ENCODE measurements at regions not wholly inside any gene's neighbourhood (a gene's known extent, or its start where the extent isn't known, plus 50 kb on each side); places are given as distances from the start of the nearest gene placed in this dataset.
"Not testable (repeated sequence)": the region's sequence is repeated elsewhere in the genome, so short reads cannot be mapped to it uniquely, and the experiment has no call there.

DNA sequence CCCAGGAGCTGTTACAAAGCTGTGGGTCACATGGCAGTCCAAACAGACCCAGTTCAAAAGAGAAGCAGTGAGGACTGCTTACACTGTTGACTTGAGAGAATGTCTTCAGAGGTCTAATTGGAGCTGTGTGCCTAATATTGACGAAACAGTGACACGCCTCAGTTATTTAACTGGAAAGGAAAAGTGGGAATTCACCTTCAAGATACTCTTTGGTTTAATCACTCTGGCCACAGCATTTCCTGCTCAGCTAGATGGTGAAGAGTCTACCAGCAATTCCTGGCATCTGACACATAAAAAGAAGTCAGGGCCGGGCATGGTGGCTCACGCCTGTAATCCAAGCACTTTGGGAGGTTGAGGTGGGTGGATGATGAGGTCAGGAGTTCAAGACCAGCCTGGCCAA, 326.4 kb downstream of the SV2B start:
- Mint-ChIP-seq H3K4me3 (no peak overlapping the region), H3K9me3 (peaks cover 14% of the 10 kb centered on the region), H3K27me3 (peaks cover 2% of the 10 kb centered on the region), H3K4me1 (peaks cover 52% of the 10 kb centered on the region), H3K27ac (no peak overlapping the region), H3K36me3 (ENCODE audit: low read depth) (no peaks in the 10 kb centered on the region)
- no peak for DNase-seq
- CTCF ChIA-PET = interaction anchor here (1.0 kb wide), 1 partner anchor 123 kb away, joined by 3 read pairs; no protein-coding TSS in a partner anchor
- POLR2A ChIA-PET = no interaction called here

DNA sequence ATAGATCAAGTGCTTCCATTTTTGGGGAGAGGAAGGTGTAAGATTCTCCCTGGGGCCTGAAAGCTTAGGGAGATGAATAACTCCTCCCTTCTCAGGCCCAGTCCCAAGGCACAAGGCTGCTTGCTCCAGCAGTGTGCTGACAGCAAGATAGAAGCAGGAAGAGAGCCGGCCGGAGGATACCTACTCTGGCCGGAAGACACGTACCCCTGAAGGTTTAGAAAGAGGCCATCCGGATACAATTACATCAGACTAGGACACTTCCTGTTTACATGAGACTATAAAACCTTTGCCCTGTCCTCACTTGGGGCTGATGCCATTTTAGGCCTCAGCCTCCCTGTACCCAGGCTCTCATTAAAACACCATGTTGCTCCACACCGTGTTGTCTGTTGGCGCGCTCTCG, 329.9 kb downstream of the SV2B start:
- Mint-ChIP-seq H3K4me3 (no peak overlapping the region), H3K9me3 (peaks cover 12% of the 10 kb centered on the region), H3K27me3 (peaks cover 2% of the 10 kb centered on the region), H3K4me1 (peaks cover 22% of the 10 kb centered on the region), H3K36me3 (ENCODE audit: low read depth) (no peaks in the 10 kb centered on the region), H3K27ac (no peak overlapping the region)
- POLR2A ChIA-PET = no interaction called here
- DNase-seq = no peak
- CTCF ChIA-PET = no interaction called here

- no peaks in the 10 kb centered on the region for H3K27me3 Mint-ChIP-seq
- DNase-seq = no peak
- peaks cover 12% of the 10 kb centered on the region for H3K4me1 Mint-ChIP-seq
- ChIA-PET CTCF (no interaction called here), POLR2A (no interaction called here)
- H3K36me3 Mint-ChIP-seq (ENCODE audit: low read depth) = no peaks in the 10 kb centered on the region
- no peak overlapping the region for H3K27ac Mint-ChIP-seq
- H3K9me3 Mint-ChIP-seq = peaks cover 10% of the 10 kb centered on the region
- no peak overlapping the region for H3K4me3 Mint-ChIP-seq
Measured at GRCh38 chr15:91431041-91431715, 331.1 kb downstream of the SV2B start.

DNA sequence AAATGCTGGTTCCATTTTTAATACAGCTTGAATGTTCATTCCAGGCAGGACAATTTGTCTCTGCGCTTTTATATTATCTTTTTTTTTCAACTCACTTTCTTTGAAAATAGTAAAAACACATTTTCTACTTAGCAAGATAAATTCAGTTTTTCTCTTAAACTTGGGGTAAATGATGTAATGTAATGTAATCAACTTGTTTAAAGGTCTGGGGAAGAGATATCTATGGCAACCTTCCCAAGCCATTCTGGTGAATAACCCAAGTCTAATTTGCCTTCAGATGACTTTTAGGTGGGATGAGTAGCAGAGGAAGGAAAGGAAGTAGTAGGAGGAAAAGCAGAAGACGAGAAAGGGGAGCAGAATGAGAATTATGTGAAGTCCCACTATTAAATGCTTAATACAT, 335.1 kb downstream of the SV2B start:
- Mint-ChIP-seq H3K36me3 (ENCODE audit: low read depth) (peaks cover 3% of the 10 kb centered on the region), H3K27me3 (no peaks in the 10 kb centered on the region), H3K4me3 (no peak overlapping the region), H3K9me3 (peaks cover 4% of the 10 kb centered on the region), H3K27ac (no peak overlapping the region), H3K4me1 (no peaks in the 10 kb centered on the region)
- DNase-seq = no peak
- POLR2A ChIA-PET = no interaction called here
- CTCF ChIA-PET = no interaction called here

GRCh38 chr15:91444656-91445055, 344.6 kb downstream of the SV2B start:
- Mint-ChIP-seq H3K36me3 (ENCODE audit: low read depth) (no peaks in the 10 kb centered on the region), H3K9me3 (peaks cover 2% of the 10 kb centered on the region), H3K27ac (no peak overlapping the region), H3K27me3 (peaks cover 9% of the 10 kb centered on the region), H3K4me3 (no peak overlapping the region), H3K4me1 (peaks cover 6% of the 10 kb centered on the region)
- no peak for DNase-seq
- ChIA-PET CTCF (no interaction called here), POLR2A (no interaction called here)

- no peak for DNase-seq
- Mint-ChIP-seq H3K9me3 (peaks cover 2% of the 10 kb centered on the region), H3K36me3 (ENCODE audit: low read depth) (no peaks in the 10 kb centered on the region), H3K4me3 (no peak overlapping the region), H3K27ac (no peak overlapping the region), H3K4me1 (peaks cover 6% of the 10 kb centered on the region), H3K27me3 (peaks cover 9% of the 10 kb centered on the region)
- POLR2A ChIA-PET = interaction anchor here (0.8 kb wide), 1 partner anchor 21 kb away, joined by 4 read pairs; no protein-coding TSS in a partner anchor
- CTCF ChIA-PET = interaction anchor here (0.9 kb wide), 1 partner anchor 8 kb away, joined by 3 read pairs; no protein-coding TSS in a partner anchor
Measured at GRCh38 chr15:91445695-91446228, 345.7 kb downstream of the SV2B start.

GRCh38 chr15:91447991-91448644, 348.1 kb downstream of the SV2B start:
- H3K9me3 Mint-ChIP-seq = peaks cover 13% of the 10 kb centered on the region
- ChIA-PET CTCF (no interaction called here), POLR2A (no interaction called here)
- peaks cover 9% of the 10 kb centered on the region for H3K27me3 Mint-ChIP-seq
- H3K4me1 Mint-ChIP-seq = peaks cover 18% of the 10 kb centered on the region
- no peak overlapping the region for H3K4me3 Mint-ChIP-seq
- H3K27ac Mint-ChIP-seq = no peak overlapping the region
- no peak for DNase-seq
- peaks cover 13% of the 10 kb centered on the region for H3K36me3 Mint-ChIP-seq (ENCODE audit: low read depth)

- Mint-ChIP-seq H3K4me1 (peaks cover 31% of the 10 kb centered on the region), H3K4me3 (peak overlapping the region; percentile 53), H3K27ac (peak overlapping the region; percentile 84), H3K9me3 (peaks cover 37% of the 10 kb centered on the region), H3K36me3 (ENCODE audit: low read depth) (peaks cover 32% of the 10 kb centered on the region)
- POLR2A ChIA-PET = interaction anchor here (0.8 kb wide), 1 partner anchor 13 kb away, joined by 3 read pairs; no protein-coding TSS in a partner anchor
- CTCF ChIA-PET = interaction anchor here (0.7 kb wide), 1 partner anchor 180 kb away, joined by 3 read pairs; no protein-coding TSS in a partner anchor
- not testable (repeated sequence) for H3K27me3 Mint-ChIP-seq, DNase-seq
Measured at GRCh38 chr15:91453376-91453775, 353.3 kb downstream of the SV2B start.

GRCh38 chr15:91456251-91456718, 356.2 kb downstream of the SV2B start:
- CTCF ChIA-PET = no interaction called here
- Mint-ChIP-seq H3K4me3 (no peak overlapping the region), H3K27ac (no peak overlapping the region), H3K4me1 (peaks cover 30% of the 10 kb centered on the region), H3K36me3 (ENCODE audit: low read depth) (peaks cover 32% of the 10 kb centered on the region), H3K27me3 (no peaks in the 10 kb centered on the region), H3K9me3 (peaks cover 35% of the 10 kb centered on the region)
- no peak for DNase-seq
- POLR2A ChIA-PET = interaction anchor here (0.8 kb wide), 1 partner anchor 14 kb away, joined by 3 read pairs; no protein-coding TSS in a partner anchor

GRCh38 chr15:91456921-91457320, 356.9 kb downstream of the SV2B start:
- POLR2A ChIA-PET = no interaction called here
- CTCF ChIA-PET = no interaction called here
- Mint-ChIP-seq H3K4me1 (peaks cover 30% of the 10 kb centered on the region), H3K9me3 (peaks cover 33% of the 10 kb centered on the region), H3K27ac (no peak overlapping the region), H3K4me3 (no peak overlapping the region), H3K27me3 (no peaks in the 10 kb centered on the region), H3K36me3 (ENCODE audit: low read depth) (peaks cover 31% of the 10 kb centered on the region)
- no peak for DNase-seq

DNA sequence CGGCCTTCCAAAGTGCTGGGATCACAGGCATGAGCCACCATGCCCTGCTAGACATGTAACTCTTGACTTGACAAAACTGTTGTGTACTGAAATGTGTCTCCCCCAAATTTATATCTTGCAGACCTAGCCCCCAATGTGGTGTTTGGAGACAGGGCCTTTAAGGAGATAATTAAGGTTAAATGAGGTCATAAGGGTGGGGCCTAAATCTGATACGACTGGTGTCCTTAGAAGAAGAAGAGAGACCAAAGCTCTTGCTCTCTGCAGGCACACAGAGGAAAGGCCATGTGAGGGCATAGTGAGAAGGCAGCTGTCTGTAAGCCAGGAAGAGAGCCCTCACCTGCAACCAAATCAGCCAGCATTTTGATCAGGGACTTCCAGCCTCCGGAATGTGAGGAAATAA, 361.3 kb downstream of the SV2B start:
- DNase-seq = no peak
- ChIA-PET CTCF (no interaction called here), POLR2A (no interaction called here)
- Mint-ChIP-seq H3K4me1 (no peaks in the 10 kb centered on the region), H3K27me3 (no peaks in the 10 kb centered on the region), H3K36me3 (ENCODE audit: low read depth) (no peaks in the 10 kb centered on the region), H3K27ac (no peak overlapping the region), H3K4me3 (no peak overlapping the region), H3K9me3 (peaks cover 3% of the 10 kb centered on the region)

GRCh38 chr15:91465086-91465485, 365.0 kb downstream of the SV2B start:
- Mint-ChIP-seq H3K27me3 (no peaks in the 10 kb centered on the region), H3K9me3 (no peaks in the 10 kb centered on the region), H3K4me1 (peaks cover 23% of the 10 kb centered on the region), H3K36me3 (ENCODE audit: low read depth) (no peaks in the 10 kb centered on the region), H3K27ac (no peak overlapping the region), H3K4me3 (no peak overlapping the region)
- DNase-seq = no peak
- POLR2A ChIA-PET = no interaction called here
- CTCF ChIA-PET = no interaction called here

DNA sequence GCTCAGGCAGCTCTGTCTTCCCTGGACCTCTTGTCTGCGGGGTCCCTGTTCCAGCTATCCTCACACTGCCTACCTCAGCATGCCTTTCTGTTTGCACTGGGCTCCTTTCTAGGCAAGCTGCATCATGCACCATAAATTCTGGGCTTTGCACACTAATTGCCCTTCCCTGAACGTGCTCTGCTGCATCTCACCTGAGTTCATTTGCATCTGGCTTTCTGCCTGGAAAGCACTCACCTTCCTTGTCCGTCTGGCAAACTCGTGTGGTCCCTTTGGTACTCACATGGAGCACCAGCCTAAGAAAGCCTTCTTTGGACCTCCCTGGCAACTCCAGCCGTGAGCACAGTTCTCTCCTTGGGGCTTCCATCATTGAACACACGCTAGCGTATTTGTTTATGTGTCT, 365.6 kb downstream of the SV2B start:
- no peak for DNase-seq
- peaks cover 29% of the 10 kb centered on the region for H3K4me1 Mint-ChIP-seq
- ChIA-PET CTCF (no interaction called here), POLR2A (no interaction called here)
- no peaks in the 10 kb centered on the region for H3K9me3 Mint-ChIP-seq
- H3K4me3 Mint-ChIP-seq = no peak overlapping the region
- no peaks in the 10 kb centered on the region for H3K36me3 Mint-ChIP-seq (ENCODE audit: low read depth)
- H3K27ac Mint-ChIP-seq = no peak overlapping the region
- H3K27me3 Mint-ChIP-seq = no peaks in the 10 kb centered on the region

Measured in activated CD4-positive, alpha-beta memory T cell treated with anti-CD3 and anti-CD28 coated beads, Interleukin-2, amount 10 ng/mL, durations not matched to agents 7 days and 5 days (primary cell).